ENCODE measurements at regions not wholly inside any gene's neighbourhood (a gene's known extent, or its start where the extent isn't known, plus 50 kb on each side); places are given as distances from the start of the nearest gene placed in this dataset.

DNA sequence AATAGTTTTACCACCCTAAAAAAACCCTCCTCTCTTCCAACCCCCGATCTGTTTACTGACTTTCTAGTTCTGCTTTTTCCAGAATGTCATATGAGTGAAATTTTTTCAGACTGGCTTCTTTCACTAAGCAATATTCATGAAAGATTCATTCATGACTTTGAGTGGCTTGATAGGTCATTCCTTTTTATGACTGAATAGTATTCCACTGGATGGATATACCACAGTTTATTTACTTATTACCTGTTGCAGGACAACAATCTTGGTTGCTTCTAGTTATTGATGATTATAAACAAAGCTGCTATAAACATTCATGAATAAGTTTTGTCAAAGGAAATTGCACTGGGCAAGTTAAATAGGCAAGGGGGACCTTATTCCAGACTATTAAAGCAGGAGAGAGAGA is 264.2 kb downstream of the UTP18 start:
- no peak overlapping the region for H3K27ac ChIP-seq (ENCODE audit: low read depth, low read length)
- no peak overlapping the region for H3K4me3 ChIP-seq (ENCODE audit: low read depth, low read length)
- H3K27me3 ChIP-seq (ENCODE audit: control insufficient read depth, insufficient read depth, low read length), result no peaks in the 10 kb centered on the region
- no peaks in the 10 kb centered on the region for H3K9me3 ChIP-seq (ENCODE audit: control insufficient read depth, insufficient read depth, low read length)
- H3K4me1 ChIP-seq (ENCODE audit: control insufficient read depth, insufficient read depth, low read length), result no peaks in the 10 kb centered on the region
- H3K36me3 ChIP-seq (ENCODE audit: control insufficient read depth, insufficient read depth, low read length), result no peaks in the 10 kb centered on the region
- H3K9ac ChIP-seq (ENCODE audit: low read depth, low read length), result no peak overlapping the region

DNA sequence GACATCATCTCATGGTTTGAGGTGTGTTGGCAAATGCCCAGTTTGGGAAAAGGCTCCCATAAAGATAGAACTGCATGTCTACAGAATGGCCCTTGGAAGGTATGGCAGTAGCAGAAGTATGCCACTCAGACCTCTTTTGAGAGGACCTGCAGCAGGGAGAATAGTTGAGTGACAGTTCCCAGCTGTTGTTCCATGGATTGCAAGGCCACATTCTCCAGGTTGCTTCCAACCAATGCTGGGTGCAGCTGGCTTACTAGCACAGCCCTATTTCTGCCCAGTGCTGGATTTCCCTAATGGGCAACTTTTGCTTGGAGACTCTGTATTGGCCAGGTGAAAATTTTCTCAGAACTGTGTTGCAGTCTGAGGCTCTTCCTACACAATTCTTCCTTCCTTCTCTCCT is 266.2 kb downstream of the UTP18 start:
- no peaks in the 10 kb centered on the region for H3K27me3 ChIP-seq (ENCODE audit: control insufficient read depth, insufficient read depth, low read length)
- no peaks in the 10 kb centered on the region for H3K36me3 ChIP-seq (ENCODE audit: control insufficient read depth, insufficient read depth, low read length)
- no peak overlapping the region for H3K4me3 ChIP-seq (ENCODE audit: low read depth, low read length)
- no peak overlapping the region for H3K27ac ChIP-seq (ENCODE audit: low read depth, low read length)
- no peaks in the 10 kb centered on the region for H3K9me3 ChIP-seq (ENCODE audit: control insufficient read depth, insufficient read depth, low read length)
- no peak overlapping the region for H3K9ac ChIP-seq (ENCODE audit: low read depth, low read length)
- H3K4me1 ChIP-seq (ENCODE audit: control insufficient read depth, insufficient read depth, low read length), result no peaks in the 10 kb centered on the region

DNA sequence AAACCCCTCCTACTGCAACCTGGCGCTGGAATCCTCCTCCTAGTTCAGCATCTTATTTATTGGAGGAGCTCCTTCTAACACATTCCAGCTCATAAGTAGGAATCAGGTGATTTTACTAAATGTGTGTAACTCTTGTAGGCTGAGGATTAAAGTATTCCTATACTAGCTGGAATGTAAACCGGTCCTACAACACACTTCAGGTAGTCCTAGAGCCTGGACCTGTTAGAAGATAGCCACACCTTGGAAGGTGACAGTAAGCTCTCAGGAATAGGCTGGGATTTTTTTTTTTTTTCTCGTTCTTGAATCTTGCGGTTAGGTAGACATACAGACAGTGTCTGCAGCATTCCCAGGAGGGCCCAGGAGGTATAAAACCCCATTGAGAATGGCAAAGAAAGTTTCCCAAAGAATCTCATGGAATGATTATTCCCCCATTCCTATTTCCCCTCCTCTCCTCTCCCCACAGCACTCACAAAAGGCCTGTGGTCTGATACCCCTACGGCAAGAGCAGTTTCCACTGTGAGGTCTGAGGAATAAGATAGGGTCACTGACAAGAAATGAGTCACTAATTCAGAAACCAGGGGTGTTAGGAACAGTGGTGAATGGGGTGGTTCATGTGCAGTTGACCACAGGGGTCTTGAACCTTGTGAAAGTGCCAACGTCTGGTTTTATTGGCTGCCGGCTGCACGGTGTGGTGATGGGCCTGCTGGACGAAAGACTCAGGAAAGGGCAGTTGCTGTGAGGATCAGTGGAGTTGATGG is 267.1 kb downstream of the UTP18 start:
- no peaks in the 10 kb centered on the region for H3K27me3 ChIP-seq (ENCODE audit: control insufficient read depth, insufficient read depth, low read length)
- H3K9ac ChIP-seq (ENCODE audit: low read depth, low read length), result no peak overlapping the region
- no peak overlapping the region for H3K4me3 ChIP-seq (ENCODE audit: low read depth, low read length)
- no peaks in the 10 kb centered on the region for H3K9me3 ChIP-seq (ENCODE audit: control insufficient read depth, insufficient read depth, low read length)
- H3K4me1 ChIP-seq (ENCODE audit: control insufficient read depth, insufficient read depth, low read length), result no peaks in the 10 kb centered on the region
- H3K27ac ChIP-seq (ENCODE audit: low read depth, low read length), result no peak overlapping the region
- H3K36me3 ChIP-seq (ENCODE audit: control insufficient read depth, insufficient read depth, low read length), result no peaks in the 10 kb centered on the region

DNA sequence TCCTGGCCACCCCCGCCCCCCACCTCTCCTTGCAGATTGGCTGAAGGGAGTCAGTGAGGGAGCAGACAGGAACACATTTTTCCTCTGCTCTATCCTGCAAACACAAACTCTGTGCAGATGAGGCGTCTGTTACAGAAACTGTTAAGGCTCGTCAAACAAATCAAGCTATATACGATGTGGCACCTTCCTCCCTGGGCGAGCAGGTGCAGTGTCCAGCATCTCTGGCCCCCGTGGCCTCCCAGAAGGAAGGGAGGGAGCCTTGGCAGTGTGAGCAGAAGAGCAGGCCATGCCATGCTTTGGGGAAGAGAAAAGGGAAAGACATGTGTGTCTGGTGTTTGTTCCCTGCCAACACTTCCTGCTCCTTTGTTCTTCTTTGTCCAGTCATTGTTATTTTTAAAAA is 267.8 kb downstream of the UTP18 start:
- H3K9ac ChIP-seq (ENCODE audit: low read depth, low read length), result no peak overlapping the region
- H3K4me3 ChIP-seq (ENCODE audit: low read depth, low read length), result no peak overlapping the region
- no peaks in the 10 kb centered on the region for H3K27me3 ChIP-seq (ENCODE audit: control insufficient read depth, insufficient read depth, low read length)
- no peaks in the 10 kb centered on the region for H3K9me3 ChIP-seq (ENCODE audit: control insufficient read depth, insufficient read depth, low read length)
- no peaks in the 10 kb centered on the region for H3K4me1 ChIP-seq (ENCODE audit: control insufficient read depth, insufficient read depth, low read length)
- no peaks in the 10 kb centered on the region for H3K36me3 ChIP-seq (ENCODE audit: control insufficient read depth, insufficient read depth, low read length)
- no peak overlapping the region for H3K27ac ChIP-seq (ENCODE audit: low read depth, low read length)

DNA sequence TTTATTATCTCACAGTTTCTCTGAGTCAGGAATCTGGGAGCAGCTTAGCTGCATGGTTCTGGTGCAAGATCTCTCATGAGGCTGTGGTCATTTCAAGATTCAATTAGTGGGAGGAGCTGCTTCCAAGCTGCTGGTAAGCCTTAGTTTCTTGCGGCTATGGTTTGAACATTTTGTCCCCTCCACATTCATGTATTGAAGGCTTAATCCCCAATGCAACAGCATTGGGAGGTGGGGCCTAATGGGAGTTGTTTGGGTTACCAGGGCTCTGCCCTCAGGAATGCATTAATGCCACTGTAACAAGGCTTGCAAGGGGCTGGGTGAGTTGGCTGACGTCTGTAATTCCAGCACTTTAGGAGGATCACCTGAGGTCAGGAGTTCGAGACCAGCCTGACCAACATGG is 272.9 kb downstream of the UTP18 start:
- H3K27ac ChIP-seq (ENCODE audit: low read depth, low read length), result no peak overlapping the region
- no peaks in the 10 kb centered on the region for H3K9me3 ChIP-seq (ENCODE audit: control insufficient read depth, insufficient read depth, low read length)
- H3K27me3 ChIP-seq (ENCODE audit: control insufficient read depth, insufficient read depth, low read length), result no peaks in the 10 kb centered on the region
- no peak overlapping the region for H3K4me3 ChIP-seq (ENCODE audit: low read depth, low read length)
- H3K9ac ChIP-seq (ENCODE audit: low read depth, low read length), result no peak overlapping the region
- H3K36me3 ChIP-seq (ENCODE audit: control insufficient read depth, insufficient read depth, low read length), result no peaks in the 10 kb centered on the region
- H3K4me1 ChIP-seq (ENCODE audit: control insufficient read depth, insufficient read depth, low read length), result peaks cover 4% of the 10 kb centered on the region; the same call in 1 of the 2 replicates

DNA sequence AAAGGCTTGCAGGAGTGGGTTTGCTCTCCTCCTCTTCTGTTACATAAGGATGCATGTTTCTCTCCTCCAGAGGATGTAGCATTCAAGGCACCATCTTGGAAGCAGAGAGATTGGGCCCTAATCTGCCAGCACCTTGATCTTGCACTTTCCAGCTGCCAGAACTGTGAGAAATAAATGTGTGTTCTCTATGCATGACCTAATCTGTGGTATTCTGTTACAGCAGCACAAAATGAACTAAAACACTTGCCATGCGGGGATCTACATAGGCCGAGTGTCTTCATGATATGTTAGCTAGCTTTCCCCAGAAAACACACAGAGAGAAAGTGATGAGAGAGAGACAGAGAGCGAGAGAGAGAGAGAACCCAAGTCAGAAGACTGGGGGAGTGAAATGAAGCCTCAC is 273.5 kb downstream of the UTP18 start:
- Histone ChIP-seq H3K4me1 (ENCODE audit: control insufficient read depth, insufficient read depth, low read length) (peaks cover 4% of the 10 kb centered on the region; the same call in 1 of the 2 replicates), H3K27ac (ENCODE audit: low read depth, low read length) (no peak overlapping the region), H3K36me3 (ENCODE audit: control insufficient read depth, insufficient read depth, low read length) (no peaks in the 10 kb centered on the region), H3K9ac (ENCODE audit: low read depth, low read length) (no peak overlapping the region), H3K9me3 (ENCODE audit: control insufficient read depth, insufficient read depth, low read length) (no peaks in the 10 kb centered on the region), H3K27me3 (ENCODE audit: control insufficient read depth, insufficient read depth, low read length) (no peaks in the 10 kb centered on the region), H3K4me3 (ENCODE audit: low read depth, low read length) (no peak overlapping the region)

DNA sequence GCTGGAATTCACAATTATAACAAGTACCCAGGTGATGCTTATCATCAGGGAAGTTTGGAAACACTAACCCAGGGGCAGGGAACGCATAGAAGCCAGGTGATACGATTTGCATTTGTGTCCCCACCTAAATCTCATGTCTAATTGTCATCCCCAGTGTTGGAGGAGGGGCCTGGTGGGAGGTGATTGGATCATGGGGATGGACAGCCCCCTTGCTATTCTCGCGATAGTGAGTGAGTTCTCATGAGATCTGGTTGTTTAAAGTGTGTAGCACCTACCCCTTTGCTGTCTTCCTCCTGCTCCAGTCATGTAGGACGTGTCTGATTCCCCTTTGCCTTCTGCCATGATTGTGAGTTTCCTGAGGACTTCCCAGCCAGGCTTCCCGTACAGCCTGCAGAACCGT is 276.3 kb downstream of the UTP18 start:
- Histone ChIP-seq H3K36me3 (ENCODE audit: control insufficient read depth, insufficient read depth, low read length) (no peaks in the 10 kb centered on the region), H3K4me3 (ENCODE audit: low read depth, low read length) (no peak overlapping the region), H3K9me3 (ENCODE audit: control insufficient read depth, insufficient read depth, low read length) (no peaks in the 10 kb centered on the region), H3K4me1 (ENCODE audit: control insufficient read depth, insufficient read depth, low read length) (peaks cover 4% of the 10 kb centered on the region; the same call in 1 of the 2 replicates), H3K9ac (ENCODE audit: low read depth, low read length) (no peak overlapping the region), H3K27ac (ENCODE audit: low read depth, low read length) (no peak overlapping the region), H3K27me3 (ENCODE audit: control insufficient read depth, insufficient read depth, low read length) (no peaks in the 10 kb centered on the region)

DNA sequence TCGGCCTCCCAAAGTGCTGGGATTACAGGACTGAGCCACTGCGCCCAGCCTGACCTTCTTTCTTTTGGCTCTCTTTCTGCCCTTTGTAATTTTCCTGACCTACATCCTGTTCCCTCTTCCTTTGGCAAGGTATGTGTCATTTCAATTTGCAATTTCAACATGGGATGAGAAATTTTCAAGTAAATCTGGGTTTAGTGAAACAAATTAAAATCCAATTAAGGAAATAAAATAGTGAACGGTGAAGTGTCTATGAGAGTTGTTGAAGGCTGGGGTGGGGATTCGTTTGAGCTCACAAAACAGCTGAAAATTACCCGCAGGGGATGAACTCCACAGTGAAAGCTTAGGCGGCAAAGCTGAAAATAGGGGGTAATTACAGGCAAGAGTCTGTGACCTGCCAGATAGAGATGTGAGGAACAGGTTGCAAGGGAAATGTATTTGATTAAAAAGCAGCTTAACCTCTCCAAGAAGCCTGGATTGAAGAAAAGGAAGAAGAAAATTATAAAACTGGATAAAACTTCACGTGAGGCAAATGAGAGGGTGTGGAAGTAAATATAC is 277.7 kb downstream of the UTP18 start:
- no peak overlapping the region for H3K4me3 ChIP-seq (ENCODE audit: low read depth, low read length)
- no peaks in the 10 kb centered on the region for H3K27me3 ChIP-seq (ENCODE audit: control insufficient read depth, insufficient read depth, low read length)
- no peaks in the 10 kb centered on the region for H3K36me3 ChIP-seq (ENCODE audit: control insufficient read depth, insufficient read depth, low read length)
- H3K27ac ChIP-seq (ENCODE audit: low read depth, low read length), result no peak overlapping the region
- no peaks in the 10 kb centered on the region for H3K9me3 ChIP-seq (ENCODE audit: control insufficient read depth, insufficient read depth, low read length)
- peaks cover 4% of the 10 kb centered on the region; the same call in 1 of the 2 replicates for H3K4me1 ChIP-seq (ENCODE audit: control insufficient read depth, insufficient read depth, low read length)
- no peak overlapping the region for H3K9ac ChIP-seq (ENCODE audit: low read depth, low read length)

DNA sequence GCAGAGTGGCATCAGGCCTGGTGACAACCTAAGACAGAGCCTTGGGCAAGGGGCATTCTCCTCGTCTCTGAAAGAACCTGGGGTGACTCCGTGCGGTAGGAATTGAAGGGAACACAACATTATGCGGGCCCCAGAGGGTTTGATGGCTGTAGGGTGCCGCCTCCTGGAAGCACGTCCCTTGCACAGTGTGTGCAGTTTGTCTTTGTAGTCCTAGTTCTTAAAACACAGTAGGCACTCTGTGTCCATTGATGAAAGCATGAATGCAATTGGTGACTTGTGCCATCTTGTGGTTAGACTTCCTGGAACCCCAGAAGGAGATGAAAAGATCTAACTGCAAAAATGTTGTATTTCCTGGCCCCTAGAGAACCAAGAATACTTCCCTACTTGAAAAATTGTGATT is 279.8 kb downstream of the UTP18 start:
- Histone ChIP-seq H3K27ac (ENCODE audit: low read depth, low read length) (no peak overlapping the region), H3K36me3 (ENCODE audit: control insufficient read depth, insufficient read depth, low read length) (no peaks in the 10 kb centered on the region), H3K27me3 (ENCODE audit: control insufficient read depth, insufficient read depth, low read length) (no peaks in the 10 kb centered on the region), H3K4me3 (ENCODE audit: low read depth, low read length) (no peak overlapping the region), H3K9me3 (ENCODE audit: control insufficient read depth, insufficient read depth, low read length) (no peaks in the 10 kb centered on the region), H3K4me1 (ENCODE audit: control insufficient read depth, insufficient read depth, low read length) (peaks cover 4% of the 10 kb centered on the region; the same call in 1 of the 2 replicates), H3K9ac (ENCODE audit: low read depth, low read length) (no peak overlapping the region)

DNA sequence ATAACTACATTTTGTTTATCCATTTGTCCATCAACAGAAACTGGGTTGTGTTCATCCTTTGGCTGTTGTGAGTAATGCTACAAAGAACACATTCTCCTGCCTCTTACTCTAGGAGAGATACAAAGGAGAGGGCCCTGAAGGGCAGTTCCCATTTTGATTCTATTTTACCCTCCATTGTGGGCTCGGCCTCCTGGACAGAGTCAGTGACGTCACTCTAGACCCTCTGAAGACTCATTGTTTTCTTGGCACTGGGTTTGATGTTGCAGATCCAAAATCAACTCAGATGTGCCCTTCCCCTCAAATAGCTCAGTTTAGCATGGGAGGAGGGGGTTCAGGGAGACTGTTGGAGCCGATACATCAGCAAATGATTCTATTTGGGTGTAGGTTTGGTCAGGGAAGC is 280.9 kb downstream of the UTP18 start:
- Histone ChIP-seq H3K27me3 (ENCODE audit: control insufficient read depth, insufficient read depth, low read length) (no peaks in the 10 kb centered on the region), H3K9me3 (ENCODE audit: control insufficient read depth, insufficient read depth, low read length) (no peaks in the 10 kb centered on the region), H3K27ac (ENCODE audit: low read depth, low read length) (no peak overlapping the region), H3K4me3 (ENCODE audit: low read depth, low read length) (no peak overlapping the region), H3K9ac (ENCODE audit: low read depth, low read length) (no peak overlapping the region), H3K4me1 (ENCODE audit: control insufficient read depth, insufficient read depth, low read length) (no peaks in the 10 kb centered on the region), H3K36me3 (ENCODE audit: control insufficient read depth, insufficient read depth, low read length) (no peaks in the 10 kb centered on the region)

DNA sequence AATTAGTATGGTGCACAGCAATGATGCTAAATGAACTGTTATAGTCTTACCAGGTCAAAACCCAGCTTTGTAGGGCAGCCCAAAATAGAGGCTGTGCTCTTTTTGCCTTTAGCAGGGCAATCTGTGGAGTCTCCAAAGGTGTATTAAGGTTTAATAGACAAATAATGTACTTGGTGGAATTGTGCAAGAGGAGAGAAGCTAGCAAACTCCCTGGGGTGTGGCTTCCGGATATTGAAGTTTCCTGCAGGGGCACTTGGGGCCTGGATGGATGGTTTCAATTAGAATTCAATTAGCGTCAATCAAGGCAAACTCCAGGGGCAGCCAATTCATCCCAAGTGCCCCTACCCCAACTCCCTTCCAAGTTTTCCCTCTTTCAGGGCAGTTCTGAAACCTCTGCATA is 285.8 kb downstream of the UTP18 start:
- H3K36me3 ChIP-seq (ENCODE audit: control insufficient read depth, insufficient read depth, low read length), result no peaks in the 10 kb centered on the region

More for the DNA sequence above, 285.8 kb downstream of the UTP18 start:
- Histone ChIP-seq H3K4me3 (ENCODE audit: low read depth, low read length) (no peak overlapping the region), H3K4me1 (ENCODE audit: control insufficient read depth, insufficient read depth, low read length) (no peaks in the 10 kb centered on the region; the same call in 1 of the 2 replicates), H3K27me3 (ENCODE audit: control insufficient read depth, insufficient read depth, low read length) (no peaks in the 10 kb centered on the region), H3K27ac (ENCODE audit: low read depth, low read length) (no peak overlapping the region), H3K9me3 (ENCODE audit: control insufficient read depth, insufficient read depth, low read length) (no peaks in the 10 kb centered on the region), H3K9ac (ENCODE audit: low read depth, low read length) (no peak overlapping the region)

Measured in HUES48 (cell line).